ENCODE measurements at regions not wholly inside any gene's neighbourhood (a gene's known extent, or its start where the extent isn't known, plus 50 kb on each side); places are given as distances from the start of the nearest gene placed in this dataset.

DNA sequence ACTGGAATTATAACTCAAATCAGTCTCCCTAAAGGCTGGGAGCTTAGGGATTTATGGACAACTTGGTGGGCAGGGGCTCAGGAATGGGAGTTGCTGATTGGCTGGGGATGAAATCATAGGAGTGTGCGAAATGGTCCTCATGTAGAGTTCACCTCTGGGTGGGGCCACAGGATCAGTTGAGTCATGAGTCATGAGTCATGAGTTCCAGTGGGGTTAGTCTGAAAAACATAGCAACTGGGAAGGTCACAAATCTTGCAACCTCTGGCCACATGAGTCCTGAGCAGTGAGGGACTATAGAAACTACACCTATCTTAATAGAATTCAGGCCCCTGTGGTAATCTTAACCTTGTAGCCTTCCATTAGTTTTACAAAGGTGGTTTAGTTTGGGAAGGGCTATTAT, 383.3 kb downstream of the RBM43 start:
- TF ChIP-seq, protein P1, sequence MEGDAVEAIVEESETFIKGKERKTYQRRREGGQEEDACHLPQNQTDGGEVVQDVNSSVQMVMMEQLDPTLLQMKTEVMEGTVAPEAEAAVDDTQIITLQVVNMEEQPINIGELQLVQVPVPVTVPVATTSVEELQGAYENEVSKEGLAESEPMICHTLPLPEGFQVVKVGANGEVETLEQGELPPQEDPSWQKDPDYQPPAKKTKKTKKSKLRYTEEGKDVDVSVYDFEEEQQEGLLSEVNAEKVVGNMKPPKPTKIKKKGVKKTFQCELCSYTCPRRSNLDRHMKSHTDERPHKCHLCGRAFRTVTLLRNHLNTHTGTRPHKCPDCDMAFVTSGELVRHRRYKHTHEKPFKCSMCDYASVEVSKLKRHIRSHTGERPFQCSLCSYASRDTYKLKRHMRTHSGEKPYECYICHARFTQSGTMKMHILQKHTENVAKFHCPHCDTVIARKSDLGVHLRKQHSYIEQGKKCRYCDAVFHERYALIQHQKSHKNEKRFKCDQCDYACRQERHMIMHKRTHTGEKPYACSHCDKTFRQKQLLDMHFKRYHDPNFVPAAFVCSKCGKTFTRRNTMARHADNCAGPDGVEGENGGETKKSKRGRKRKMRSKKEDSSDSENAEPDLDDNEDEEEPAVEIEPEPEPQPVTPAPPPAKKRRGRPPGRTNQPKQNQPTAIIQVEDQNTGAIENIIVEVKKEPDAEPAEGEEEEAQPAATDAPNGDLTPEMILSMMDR (conservative IDR thresholded peaks at IDR 0.05), result no peak
- no peak for TF ChIP-seq ZFX (IDR thresholded peaks at IDR 0.05)
